Progenitor cell of endocrine pancreas (in vitro differentiated cells): ENCODE measurements at regions not wholly inside any gene's neighbourhood (a gene's known extent, or its start where the extent isn't known, plus 50 kb on each side); places are given as distances from the start of the nearest gene placed in this dataset.
"Not testable (repeated sequence)": the region's sequence is repeated elsewhere in the genome, so short reads cannot be mapped to it uniquely, and the experiment has no call there.

ENCODE experiments used
- DNase-seq: peaks from one replicate; pipeline ENCODE4 v3.0.0; 2021; ENCODE audit warnings: low spot score; ENCODE audit not compliant: unreplicated experiment
- H3K27ac Mint-ChIP-seq: 2 replicates; pipeline ENCODE4 v1.8.0; 2021; ENCODE audit warnings: mild to moderate bottlenecking, moderate library complexity, mixed read lengths
- H3K27me3 Mint-ChIP-seq: 2 replicates; pipeline ENCODE4 v1.8.0; 2021; ENCODE audit warnings: mixed read lengths
- H3K36me3 Mint-ChIP-seq: 2 replicates; pipeline ENCODE4 v1.8.0; 2022; ENCODE audit warnings: mixed read lengths; ENCODE audit not compliant: insufficient read depth
- H3K4me1 Mint-ChIP-seq: 2 replicates; pipeline ENCODE4 v1.8.0; 2021; ENCODE audit warnings: low read depth, mixed read lengths
- H3K4me3 Mint-ChIP-seq: 2 replicates; pipeline ENCODE4 v1.8.0; 2021; ENCODE audit warnings: low read depth, mild to moderate bottlenecking, moderate library complexity, mixed read lengths
- H3K9me3 Mint-ChIP-seq: 2 replicates; pipeline ENCODE4 v1.8.0; 2021; ENCODE audit warnings: low read depth, mixed read lengths
- TF ChIP-seq, protein P1 (sequence below): fragments of 200-600 bp; sonication (generic); IDR thresholded peaks from one replicate; pipeline ENCODE4 v1.5.0; 2021; ENCODE audit warnings: antibody characterized with exemption, mild to moderate bottlenecking; ENCODE audit not compliant: unreplicated experiment

DNA sequence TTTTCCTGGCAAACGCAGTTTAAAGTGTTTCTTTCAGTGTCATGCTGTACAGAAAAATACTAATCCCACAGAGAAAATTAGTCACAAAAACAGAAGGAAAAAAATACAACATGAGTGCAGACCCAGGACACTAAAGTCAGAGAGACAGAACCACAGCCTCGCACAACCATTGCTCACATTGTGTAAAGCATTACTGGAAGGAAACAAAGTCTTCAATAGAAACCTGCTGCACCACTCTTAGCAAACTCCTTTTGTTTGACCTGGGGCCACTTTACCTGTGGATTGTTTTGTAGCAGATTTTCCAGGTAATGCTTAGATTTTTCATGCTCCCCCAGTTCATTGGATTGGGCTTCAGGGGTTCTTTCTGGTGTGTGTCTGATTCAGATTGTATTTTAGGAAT is 131.8 kb upstream of the TMLHE start:
- H3K4me1 Mint-ChIP-seq = peaks cover 5% of the 10 kb centered on the region
- H3K27me3 Mint-ChIP-seq = no peaks in the 10 kb centered on the region
- peaks cover 4% of the 10 kb centered on the region for H3K36me3 Mint-ChIP-seq
- no peak overlapping the region for H3K4me3 Mint-ChIP-seq
- DNase-seq = no peak
- H3K27ac Mint-ChIP-seq = no peak overlapping the region
- TF ChIP-seq, protein P1, sequence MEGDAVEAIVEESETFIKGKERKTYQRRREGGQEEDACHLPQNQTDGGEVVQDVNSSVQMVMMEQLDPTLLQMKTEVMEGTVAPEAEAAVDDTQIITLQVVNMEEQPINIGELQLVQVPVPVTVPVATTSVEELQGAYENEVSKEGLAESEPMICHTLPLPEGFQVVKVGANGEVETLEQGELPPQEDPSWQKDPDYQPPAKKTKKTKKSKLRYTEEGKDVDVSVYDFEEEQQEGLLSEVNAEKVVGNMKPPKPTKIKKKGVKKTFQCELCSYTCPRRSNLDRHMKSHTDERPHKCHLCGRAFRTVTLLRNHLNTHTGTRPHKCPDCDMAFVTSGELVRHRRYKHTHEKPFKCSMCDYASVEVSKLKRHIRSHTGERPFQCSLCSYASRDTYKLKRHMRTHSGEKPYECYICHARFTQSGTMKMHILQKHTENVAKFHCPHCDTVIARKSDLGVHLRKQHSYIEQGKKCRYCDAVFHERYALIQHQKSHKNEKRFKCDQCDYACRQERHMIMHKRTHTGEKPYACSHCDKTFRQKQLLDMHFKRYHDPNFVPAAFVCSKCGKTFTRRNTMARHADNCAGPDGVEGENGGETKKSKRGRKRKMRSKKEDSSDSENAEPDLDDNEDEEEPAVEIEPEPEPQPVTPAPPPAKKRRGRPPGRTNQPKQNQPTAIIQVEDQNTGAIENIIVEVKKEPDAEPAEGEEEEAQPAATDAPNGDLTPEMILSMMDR = no peak
- H3K9me3 Mint-ChIP-seq = peaks cover 29% of the 10 kb centered on the region

DNA sequence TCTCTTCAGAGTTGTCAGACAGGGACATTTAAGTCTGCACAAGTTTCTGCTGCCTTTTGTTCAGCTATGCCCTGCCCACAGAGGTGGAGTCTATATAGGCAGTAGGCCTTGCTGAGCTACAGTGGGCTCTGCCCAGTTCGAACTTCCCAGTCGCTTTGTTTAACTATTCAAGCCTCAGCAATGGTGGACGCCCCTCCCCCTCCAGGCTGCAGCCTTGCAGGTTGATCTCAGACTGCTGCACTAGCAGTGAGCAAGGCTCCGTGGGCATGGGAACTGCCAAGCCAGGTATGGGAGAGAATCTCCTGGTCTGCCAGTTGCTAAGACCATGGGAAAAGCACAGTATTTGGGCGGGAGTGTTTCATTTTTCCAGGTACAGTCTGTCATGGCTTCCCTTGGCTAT is 115.6 kb upstream of the TMLHE start:
- peaks cover 50% of the 10 kb centered on the region for H3K9me3 Mint-ChIP-seq
- not testable (repeated sequence) for H3K4me1 Mint-ChIP-seq, H3K27ac Mint-ChIP-seq, H3K27me3 Mint-ChIP-seq, H3K36me3 Mint-ChIP-seq, H3K4me3 Mint-ChIP-seq, DNase-seq

DNA sequence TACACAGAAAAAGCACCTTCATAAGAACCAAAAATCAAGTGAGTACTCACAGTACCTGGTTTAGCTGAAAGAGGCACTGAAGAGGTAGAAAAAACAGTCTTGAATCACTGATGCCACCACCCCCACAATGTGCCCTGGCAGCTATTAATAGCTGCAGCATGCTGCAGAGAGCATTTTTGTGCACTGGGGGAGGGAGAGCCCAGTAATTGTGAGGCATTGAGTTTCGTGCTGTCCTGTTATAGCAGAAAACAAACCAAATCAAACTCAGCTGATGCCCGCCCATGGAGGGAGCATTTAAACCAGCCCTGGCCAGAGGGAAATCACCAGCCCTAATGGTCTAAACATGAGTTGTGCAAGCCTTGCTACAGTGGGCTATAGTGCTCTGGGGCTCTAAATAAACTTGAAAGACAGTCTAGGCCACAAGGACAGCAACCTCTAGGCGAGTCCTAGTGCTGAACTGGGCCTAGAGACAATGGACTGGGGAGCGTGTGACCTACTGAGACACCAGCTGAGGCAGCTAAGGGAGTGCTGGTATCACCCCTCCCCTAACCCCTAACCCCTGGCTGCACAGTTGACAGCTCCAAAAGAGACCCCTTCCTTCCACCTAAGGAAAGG is 106.3 kb upstream of the TMLHE start:
- no peaks in the 10 kb centered on the region for H3K27me3 Mint-ChIP-seq
- no peak overlapping the region for H3K27ac Mint-ChIP-seq
- H3K36me3 Mint-ChIP-seq = no peaks in the 10 kb centered on the region
- H3K4me3 Mint-ChIP-seq = no peak overlapping the region
- H3K9me3 Mint-ChIP-seq = peaks cover 9% of the 10 kb centered on the region
- H3K4me1 Mint-ChIP-seq = no peaks in the 10 kb centered on the region
- TF ChIP-seq, protein P1 = no peak
- no peak for DNase-seq

DNA sequence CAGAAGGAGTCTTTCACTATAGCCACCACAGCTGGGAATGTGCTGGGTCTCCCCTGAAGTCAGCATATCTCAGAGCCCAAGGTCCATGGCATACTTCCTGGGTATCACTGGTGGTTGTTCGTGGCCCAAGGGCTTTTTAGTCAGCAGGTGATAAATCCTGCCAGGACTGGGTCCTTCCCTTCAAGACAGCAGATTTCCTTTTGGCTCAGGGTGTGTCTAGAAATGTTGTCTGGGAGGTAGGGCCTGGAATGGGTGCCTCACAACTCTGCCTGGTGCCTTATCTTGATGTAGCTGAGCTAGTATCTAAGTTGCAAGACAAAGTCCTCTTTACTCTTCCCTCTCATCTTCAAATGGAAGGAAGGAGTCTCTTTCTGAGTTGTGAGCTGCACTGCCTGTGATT is 102.4 kb upstream of the TMLHE start:
- H3K36me3 Mint-ChIP-seq = no peaks in the 10 kb centered on the region
- TF ChIP-seq, protein P1 = no peak

DNA sequence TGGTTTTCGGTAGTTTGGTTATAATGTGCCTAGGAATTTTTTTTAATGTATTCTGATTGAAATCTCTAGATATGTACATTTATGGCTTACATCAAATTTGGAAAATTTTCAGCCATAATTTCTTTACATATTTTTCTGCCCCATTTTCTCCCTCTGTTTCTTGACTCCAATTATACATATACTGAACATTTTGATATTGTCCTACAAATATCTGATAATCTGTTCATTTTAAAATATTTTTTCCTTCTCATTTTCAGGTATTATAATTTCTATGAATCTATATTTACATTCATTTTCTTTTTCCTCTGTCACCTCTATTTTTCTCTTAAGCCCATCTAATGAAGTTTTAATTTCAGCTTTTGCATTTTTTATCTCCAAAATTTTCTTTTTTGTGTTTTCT is 82.7 kb upstream of the TMLHE start:
- H3K9me3 Mint-ChIP-seq = peaks cover 26% of the 10 kb centered on the region
- no peaks in the 10 kb centered on the region for H3K27me3 Mint-ChIP-seq
- no peak for DNase-seq
- no peak overlapping the region for H3K4me3 Mint-ChIP-seq
- no peaks in the 10 kb centered on the region for H3K36me3 Mint-ChIP-seq
- H3K4me1 Mint-ChIP-seq = no peaks in the 10 kb centered on the region
- no peak overlapping the region for H3K27ac Mint-ChIP-seq
- TF ChIP-seq, protein P1 = no peak

More for the DNA sequence above, 102.4 kb upstream of the TMLHE start:
- no peak for DNase-seq
- H3K27me3 Mint-ChIP-seq = no peaks in the 10 kb centered on the region
- H3K4me1 Mint-ChIP-seq = no peaks in the 10 kb centered on the region
- H3K27ac Mint-ChIP-seq = no peak overlapping the region
- H3K4me3 Mint-ChIP-seq = no peak overlapping the region
- H3K9me3 Mint-ChIP-seq = peaks cover 32% of the 10 kb centered on the region

DNA sequence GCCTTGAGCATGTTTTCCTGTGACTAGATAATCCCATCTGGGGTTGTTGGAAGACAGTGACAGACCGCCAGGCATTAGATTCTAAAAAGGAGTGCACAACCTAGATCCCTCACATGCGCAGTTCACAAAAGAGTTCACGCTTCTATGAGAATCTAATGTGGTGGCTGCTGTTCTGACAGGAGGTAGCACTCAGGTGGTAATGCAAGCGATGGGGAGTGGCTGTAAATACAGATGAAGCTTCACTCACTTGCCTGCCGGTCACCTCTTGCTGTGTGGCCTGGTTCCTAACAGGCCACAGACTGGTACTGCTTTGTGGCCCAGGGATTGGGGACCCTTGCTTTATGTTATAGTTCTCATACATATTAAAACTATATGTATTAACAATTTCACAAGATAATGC is 81.9 kb upstream of the TMLHE start:
- Mint-ChIP-seq H3K36me3 (no peaks in the 10 kb centered on the region), H3K27ac (no peak overlapping the region), H3K27me3 (no peaks in the 10 kb centered on the region), H3K4me3 (no peak overlapping the region), H3K9me3 (peaks cover 31% of the 10 kb centered on the region), H3K4me1 (no peaks in the 10 kb centered on the region)
- DNase-seq = no peak
- TF ChIP-seq, protein P1 = no peak
